Dendritic cell treated with granulocyte-macrophage colony-stimulating factor and Interleukin-4, amounts not matched to agents 40 ng/mL and 50 ng/mL, for 4 days (primary cell): ENCODE measurements at regions not wholly inside any gene's neighbourhood (a gene's known extent, or its start where the extent isn't known, plus 50 kb on each side); places are given as distances from the start of the nearest gene placed in this dataset.
"Not testable (repeated sequence)": the region's sequence is repeated elsewhere in the genome, so short reads cannot be mapped to it uniquely, and the experiment has no call there.

Source experiments
- H3K27ac Mint-ChIP-seq: one replicate; pipeline ENCODE4 v1.8.0; 2022; ENCODE audit warnings: mild to moderate bottlenecking, mixed read lengths
- H3K27me3 Mint-ChIP-seq: one replicate; pipeline ENCODE4 v1.8.0; 2022; ENCODE audit warnings: mild to moderate bottlenecking, mixed read lengths
- H3K36me3 Mint-ChIP-seq: one replicate; pipeline ENCODE4 v1.8.0; 2022; ENCODE audit warnings: low read depth, mixed read lengths
- H3K4me1 Mint-ChIP-seq: one replicate; pipeline ENCODE4 v1.8.0; 2022; ENCODE audit warnings: low read depth, mixed read lengths
- H3K4me3 Mint-ChIP-seq: one replicate; pipeline ENCODE4 v1.8.0; 2022; ENCODE audit warnings: mild to moderate bottlenecking, moderate library complexity, mixed read lengths
- H3K9me3 Mint-ChIP-seq: one replicate; pipeline ENCODE4 v1.8.0; 2022; ENCODE audit warnings: mixed read lengths
- intact Hi-C: fragments of 100-400 bp; cut with micrococcal nuclease; formaldehyde crosslinking; loops from one replicate; pipeline ENCODE4 v1.15.0; 2022

- H3K4me1 Mint-ChIP-seq = no peaks in the 10 kb centered on the region
- no peak overlapping the region for H3K27ac Mint-ChIP-seq
- intact Hi-C loops = no loop called here
- no peak overlapping the region for H3K4me3 Mint-ChIP-seq
- peaks cover 42% of the 10 kb centered on the region for H3K9me3 Mint-ChIP-seq
- no peaks in the 10 kb centered on the region for H3K36me3 Mint-ChIP-seq
- no peaks in the 10 kb centered on the region for H3K27me3 Mint-ChIP-seq
Observed at GRCh38 chr7:56811081-56811480, 321.2 kb downstream of the ZNF479 start.

DNA sequence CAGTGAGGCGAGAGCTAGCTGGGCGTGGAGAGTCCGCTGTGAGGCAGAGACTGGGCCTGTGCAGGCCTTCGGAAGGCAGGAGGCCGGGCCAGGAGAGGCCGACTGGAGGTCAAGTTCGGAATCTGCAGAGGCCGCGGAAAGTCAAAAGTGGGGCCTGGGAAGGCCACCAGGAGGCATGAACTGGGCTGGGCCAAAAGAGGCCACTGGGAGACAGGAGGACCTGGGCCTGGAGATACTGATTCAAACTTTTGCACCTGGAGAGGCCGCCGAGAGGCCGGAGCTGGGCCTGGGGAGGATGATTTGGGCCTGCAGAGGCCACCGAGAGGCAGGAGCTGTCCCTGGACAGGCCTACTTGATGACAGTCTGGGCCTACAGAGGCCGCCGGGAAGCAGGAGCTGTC is 321.8 kb downstream of the ZNF479 start:
- no peak overlapping the region for H3K4me3 Mint-ChIP-seq
- intact Hi-C loops = no loop called here
- H3K36me3 Mint-ChIP-seq = no peaks in the 10 kb centered on the region
- no peak overlapping the region for H3K27ac Mint-ChIP-seq
- H3K4me1 Mint-ChIP-seq = no peaks in the 10 kb centered on the region
- peaks cover 45% of the 10 kb centered on the region for H3K9me3 Mint-ChIP-seq
- H3K27me3 Mint-ChIP-seq = no peaks in the 10 kb centered on the region

GRCh38 chr7:56809734-56810133 is 322.5 kb downstream of the ZNF479 start:
- H3K4me3 Mint-ChIP-seq, H3K27me3 Mint-ChIP-seq, H3K36me3 Mint-ChIP-seq, H3K4me1 Mint-ChIP-seq, H3K27ac Mint-ChIP-seq, intact Hi-C loops: not testable (repeated sequence)
- peaks cover 45% of the 10 kb centered on the region for H3K9me3 Mint-ChIP-seq

GRCh38 chr7:56804755-56805064 is 327.5 kb downstream of the ZNF479 start:
- H3K27ac Mint-ChIP-seq, H3K36me3 Mint-ChIP-seq, H3K4me3 Mint-ChIP-seq, H3K4me1 Mint-ChIP-seq, H3K27me3 Mint-ChIP-seq, intact Hi-C loops: not testable (repeated sequence)
- peaks cover 57% of the 10 kb centered on the region for H3K9me3 Mint-ChIP-seq

- H3K27me3 Mint-ChIP-seq, intact Hi-C loops, H3K36me3 Mint-ChIP-seq, H3K4me1 Mint-ChIP-seq, H3K4me3 Mint-ChIP-seq, H3K27ac Mint-ChIP-seq: not testable (repeated sequence)
- peaks cover 51% of the 10 kb centered on the region for H3K9me3 Mint-ChIP-seq
Observed at GRCh38 chr7:56803965-56804754, 328.1 kb downstream of the ZNF479 start.

DNA sequence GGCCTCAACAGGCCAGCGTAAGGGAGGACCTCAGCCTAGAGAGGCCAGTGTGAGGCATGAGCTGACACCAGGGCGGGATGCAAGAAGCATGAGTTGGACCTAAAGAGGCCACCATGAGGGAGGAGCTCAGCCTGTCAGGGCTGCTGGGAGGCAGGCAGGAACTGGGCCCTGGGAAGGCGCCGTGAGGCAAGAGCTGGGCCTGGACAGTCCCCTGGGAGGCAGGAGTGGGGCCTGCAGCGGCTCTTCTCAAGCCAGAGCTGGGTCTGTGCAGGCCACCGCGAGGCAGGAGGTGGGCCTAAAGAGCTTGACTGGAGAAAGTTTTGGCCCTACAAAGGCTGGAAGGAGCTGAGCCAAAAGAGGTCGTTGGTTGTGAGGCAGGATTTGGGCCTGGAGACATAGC is 328.9 kb downstream of the ZNF479 start:
- intact Hi-C loops, H3K4me3 Mint-ChIP-seq, H3K36me3 Mint-ChIP-seq, H3K4me1 Mint-ChIP-seq, H3K27ac Mint-ChIP-seq, H3K27me3 Mint-ChIP-seq: not testable (repeated sequence)
- peaks cover 46% of the 10 kb centered on the region for H3K9me3 Mint-ChIP-seq

- H3K9me3 Mint-ChIP-seq = peaks cover 46% of the 10 kb centered on the region
Observed at GRCh38 chr7:56802191-56802590, 330.0 kb downstream of the ZNF479 start.

GRCh38 chr7:56801774-56802173 is 330.5 kb downstream of the ZNF479 start:
- H3K4me1 Mint-ChIP-seq, H3K4me3 Mint-ChIP-seq, H3K36me3 Mint-ChIP-seq, H3K27me3 Mint-ChIP-seq, H3K27ac Mint-ChIP-seq, intact Hi-C loops: not testable (repeated sequence)
- H3K9me3 Mint-ChIP-seq = peaks cover 46% of the 10 kb centered on the region

More at GRCh38 chr7:56802191-56802590, 330.0 kb downstream of the ZNF479 start:
- H3K4me3 Mint-ChIP-seq, H3K27me3 Mint-ChIP-seq, H3K36me3 Mint-ChIP-seq, H3K27ac Mint-ChIP-seq, intact Hi-C loops, H3K4me1 Mint-ChIP-seq: not testable (repeated sequence)

GRCh38 chr7:56798876-56799275 is 333.4 kb downstream of the ZNF479 start:
- H3K27ac Mint-ChIP-seq, H3K36me3 Mint-ChIP-seq, H3K4me1 Mint-ChIP-seq, intact Hi-C loops, H3K4me3 Mint-ChIP-seq, H3K27me3 Mint-ChIP-seq: not testable (repeated sequence)
- peaks cover 32% of the 10 kb centered on the region for H3K9me3 Mint-ChIP-seq

DNA sequence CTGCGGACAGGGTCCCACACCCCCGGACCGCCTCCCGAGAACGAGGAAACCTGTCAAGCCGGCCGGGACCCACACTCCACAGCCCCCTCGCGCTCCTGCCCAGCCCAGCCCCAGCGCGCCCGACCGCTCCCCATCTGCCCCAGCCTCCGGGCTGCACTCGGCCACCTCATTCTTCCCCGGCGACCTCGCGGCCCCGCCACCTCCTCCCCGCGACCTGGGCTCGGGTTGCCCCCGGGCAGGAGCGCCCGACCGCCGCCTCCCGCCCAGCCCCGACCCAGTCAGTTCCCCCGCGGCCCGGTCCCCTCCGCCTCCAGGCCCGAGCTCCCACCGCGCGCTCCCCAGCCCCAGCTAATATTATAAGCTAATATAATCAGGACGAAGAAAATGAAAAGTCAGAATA is 344.8 kb downstream of the ZNF479 start:
- H3K4me3 Mint-ChIP-seq, intact Hi-C loops, H3K27me3 Mint-ChIP-seq, H3K27ac Mint-ChIP-seq, H3K36me3 Mint-ChIP-seq, H3K4me1 Mint-ChIP-seq: not testable (repeated sequence)
- peaks cover 16% of the 10 kb centered on the region for H3K9me3 Mint-ChIP-seq
